ENCODE measurements at regions not wholly inside any gene's neighbourhood (a gene's known extent, or its start where the extent isn't known, plus 50 kb on each side); places are given as distances from the start of the nearest gene placed in this dataset.

- H3K4me3 ChIP-seq (ENCODE audit: low read depth, low read length): no peak overlapping the region
- no peak for TF ChIP-seq CTCF (IDR thresholded peaks at IDR 0.05; ENCODE audit: borderline replicate concordance, insufficient read depth, low read depth, low read length)
Measured at GRCh38 chr6:110552076-110552475, 75.7 kb upstream of the SLC22A16 start.

GRCh38 chr6:110551088-110551487 is 74.7 kb upstream of the SLC22A16 start:
- TF ChIP-seq CTCF (IDR thresholded peaks at IDR 0.05; ENCODE audit: borderline replicate concordance, insufficient read depth, low read depth, low read length): no peak
- no peak overlapping the region for H3K4me3 ChIP-seq (ENCODE audit: low read depth, low read length)

- no peak for TF ChIP-seq CTCF (IDR thresholded peaks at IDR 0.05; ENCODE audit: borderline replicate concordance, insufficient read depth, low read depth, low read length)
Measured at GRCh38 chr6:110550353-110550752, 73.9 kb upstream of the SLC22A16 start.

GRCh38 chr6:110549277-110549676 is 72.9 kb upstream of the SLC22A16 start:
- no peak for TF ChIP-seq CTCF (IDR thresholded peaks at IDR 0.05; ENCODE audit: borderline replicate concordance, insufficient read depth, low read depth, low read length)
- no peak overlapping the region for H3K4me3 ChIP-seq (ENCODE audit: low read depth, low read length)

More at GRCh38 chr6:110550353-110550752, 73.9 kb upstream of the SLC22A16 start:
- no peak overlapping the region for H3K4me3 ChIP-seq (ENCODE audit: low read depth, low read length)

GRCh38 chr6:110548110-110548847 is 71.9 kb upstream of the SLC22A16 start:
- no peak for TF ChIP-seq CTCF (IDR thresholded peaks at IDR 0.05; ENCODE audit: borderline replicate concordance, insufficient read depth, low read depth, low read length)
- H3K4me3 ChIP-seq (ENCODE audit: low read depth, low read length): no peak overlapping the region

GRCh38 chr6:110547266-110547964 is 71.0 kb upstream of the SLC22A16 start:
- H3K4me3 ChIP-seq (ENCODE audit: low read depth, low read length): no peak overlapping the region
- no peak for TF ChIP-seq CTCF (IDR thresholded peaks at IDR 0.05; ENCODE audit: borderline replicate concordance, insufficient read depth, low read depth, low read length)
